ENCODE measurements at regions not wholly inside any gene's neighbourhood (a gene's known extent, or its start where the extent isn't known, plus 50 kb on each side); places are given as distances from the start of the nearest gene placed in this dataset.

- TF ChIP-seq POLR2AphosphoS5 (IDR thresholded peaks at IDR 0.05) (no peak), POLR2A (IDR thresholded peaks at IDR 0.05) (no peak), CTCF (IDR thresholded peaks at IDR 0.05) (no peak)
Measured at GRCh38 chr13:82678052-82678451, 1204.2 kb downstream of the SLITRK1 start.

All from upper lobe of left lung (tissue), 4 donors.